Vagina (tissue), 2 donors: ENCODE measurements at regions not wholly inside any gene's neighbourhood (a gene's known extent, or its start where the extent isn't known, plus 50 kb on each side); places are given as distances from the start of the nearest gene placed in this dataset.

Experiments used
- DNase-seq, 2 donors: peaks; one replicate each; pipeline ENCODE4 v3.0.0-alpha.2; 2017; ENCODE audit errors: extremely low spot score in 2 of 2
- H3K27ac ChIP-seq: fragments of 200-600 bp; sonication (generic); one replicate; pipeline ENCODE4 v1.5.1; 2019
- H3K27me3 ChIP-seq: fragments of 200-600 bp; sonication (generic); one replicate; pipeline ENCODE4 v1.5.1; 2019
- H3K36me3 ChIP-seq, 2 donors: fragments of 200-600 bp; sonication (generic); one replicate each; pipeline ENCODE4 v1.5.1; 2017 to 2019
- H3K4me1 ChIP-seq: fragments of 200-600 bp; sonication (generic); one replicate; pipeline ENCODE4 v1.5.1; 2019
- H3K4me3 ChIP-seq, 2 donors: fragments of 200-600 bp; sonication (generic); 1 replicate in 1 of 2; 2 replicates in 1 of 2; pipeline ENCODE4 v1.5.1; 2016 to 2019
- H3K9me3 ChIP-seq: fragments of 200-600 bp; sonication (generic); one replicate; pipeline ENCODE4 v1.5.1; 2019
- CTCF ChIP-seq, 3 experiments: fragments of 450-650 bp in 2 of 3; fragments of 200-600 bp in 1 of 3; sonication (generic) in 1 of 3; IDR thresholded peaks; one replicate each; pipeline ENCODE4 v1.5.1; 2017 to 2019; ENCODE audit warnings: antibody characterized with exemption in 3 of 3, mild to moderate bottlenecking in 2 of 3, moderate library complexity in 2 of 3
- POLR2A ChIP-seq, 2 donors: fragments of 450-650 bp; IDR thresholded peaks; one replicate each; pipeline ENCODE4 v1.6.1; 2017; ENCODE audit warnings: antibody characterized with exemption in 2 of 2, mild to moderate bottlenecking in 2 of 2, moderate library complexity in 2 of 2
- POLR2AphosphoS5 ChIP-seq, 2 donors: sonication (generic); formaldehyde crosslinking; IDR thresholded peaks; one replicate each; pipeline ENCODE4 v1.9.0; 2017; ENCODE audit warnings: antibody characterized with exemption in 2 of 2, mild to moderate bottlenecking in 2 of 2, low read depth in 1 of 2; ENCODE audit not compliant: insufficient read depth in 1 of 2
- intact Hi-C: fragments of 100-400 bp; cut with DNase I; formaldehyde crosslinking; loops from one replicate; pipeline ENCODE4 v1.15.1; 2023

GRCh38 chr22:47486569-47487312 lies 724.3 kb downstream of the TBC1D22A start:
- H3K36me3 ChIP-seq = no peaks in the 10 kb centered on the region
- no peak overlapping the region for H3K27ac ChIP-seq
- TF ChIP-seq POLR2A (IDR thresholded peaks at IDR 0.05) (no peak), CTCF (IDR thresholded peaks at IDR 0.05) (no peak), POLR2AphosphoS5 (IDR thresholded peaks at IDR 0.05; ENCODE audit: insufficient read depth in 1 of 2, low read depth in 1 of 2) (no peak)
- H3K9me3 ChIP-seq = no peaks in the 10 kb centered on the region
- H3K4me3 ChIP-seq = no peak overlapping the region
- intact Hi-C loops = no loop called here
- no peaks in the 10 kb centered on the region for H3K4me1 ChIP-seq
- no peaks in the 10 kb centered on the region for H3K27me3 ChIP-seq
- no peak for DNase-seq

DNA sequence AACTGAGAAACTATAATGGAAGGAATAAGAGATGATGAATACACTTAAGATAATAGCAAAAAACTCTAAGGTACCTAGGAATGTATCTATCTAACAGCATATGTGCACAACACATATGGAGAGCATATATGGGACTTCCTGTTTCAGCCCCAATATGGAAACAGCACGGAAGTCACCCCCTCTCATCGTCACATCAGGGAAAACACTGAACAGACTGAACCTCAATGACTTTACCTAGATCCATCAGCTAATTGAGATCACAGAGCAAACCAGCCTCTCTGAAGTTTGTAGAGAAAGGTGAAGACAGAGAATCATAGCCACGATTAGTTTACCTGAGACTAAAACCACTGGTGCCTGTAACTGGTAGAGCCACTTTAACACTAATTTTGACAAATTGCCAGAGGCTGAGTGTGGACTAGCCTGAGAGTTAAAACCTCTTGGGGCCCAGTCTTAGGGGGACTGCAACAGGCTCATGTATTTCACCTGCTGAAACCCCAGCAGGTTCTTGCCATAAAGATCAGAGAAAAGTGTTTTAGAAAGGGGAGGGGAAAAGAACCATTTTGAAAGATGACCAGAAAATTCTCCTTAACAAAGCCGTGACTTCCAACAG lies 722.6 kb downstream of the TBC1D22A start:
- H3K4me3 ChIP-seq = no peak overlapping the region
- DNase-seq = no peak
- no peaks in the 10 kb centered on the region for H3K27me3 ChIP-seq
- intact Hi-C loops = no loop called here
- no peaks in the 10 kb centered on the region for H3K9me3 ChIP-seq
- no peaks in the 10 kb centered on the region for H3K4me1 ChIP-seq
- no peak for TF ChIP-seq POLR2A (IDR thresholded peaks at IDR 0.05)
- no peak for TF ChIP-seq POLR2AphosphoS5 (IDR thresholded peaks at IDR 0.05; ENCODE audit: insufficient read depth in 1 of 2, low read depth in 1 of 2)
- TF ChIP-seq CTCF (IDR thresholded peaks at IDR 0.05) = no peak
- H3K27ac ChIP-seq = no peak overlapping the region
- H3K36me3 ChIP-seq = no peaks in the 10 kb centered on the region

DNA sequence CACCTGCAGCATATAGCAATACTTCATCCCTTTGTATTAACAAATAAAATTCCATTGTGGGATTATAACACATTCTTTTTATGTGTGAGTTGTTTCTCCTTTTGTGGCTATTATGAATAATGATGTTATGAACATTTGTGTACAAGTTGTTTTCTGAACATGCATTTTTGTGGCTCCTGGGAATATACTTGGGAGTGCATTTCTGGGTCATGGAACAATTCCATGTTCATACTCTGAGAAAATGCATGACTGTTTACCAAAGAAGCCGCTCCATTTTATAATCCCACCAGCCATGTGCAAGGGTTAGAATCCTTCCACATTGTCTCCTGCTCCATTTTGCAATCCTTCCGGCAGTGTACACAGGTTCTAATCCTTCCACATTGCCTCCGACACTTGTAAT lies 713.8 kb downstream of the TBC1D22A start:
- no peaks in the 10 kb centered on the region for H3K27me3 ChIP-seq
- peaks cover 10% of the 10 kb centered on the region for H3K4me1 ChIP-seq
- no peak overlapping the region for H3K4me3 ChIP-seq
- H3K36me3 ChIP-seq = no peaks in the 10 kb centered on the region
- TF ChIP-seq CTCF (IDR thresholded peaks at IDR 0.05) (no peak), POLR2AphosphoS5 (IDR thresholded peaks at IDR 0.05; ENCODE audit: insufficient read depth in 1 of 2, low read depth in 1 of 2) (no peak), POLR2A (IDR thresholded peaks at IDR 0.05) (no peak)
- intact Hi-C loops = no loop called here
- DNase-seq = no peak
- no peak overlapping the region for H3K27ac ChIP-seq
- no peaks in the 10 kb centered on the region for H3K9me3 ChIP-seq

DNA sequence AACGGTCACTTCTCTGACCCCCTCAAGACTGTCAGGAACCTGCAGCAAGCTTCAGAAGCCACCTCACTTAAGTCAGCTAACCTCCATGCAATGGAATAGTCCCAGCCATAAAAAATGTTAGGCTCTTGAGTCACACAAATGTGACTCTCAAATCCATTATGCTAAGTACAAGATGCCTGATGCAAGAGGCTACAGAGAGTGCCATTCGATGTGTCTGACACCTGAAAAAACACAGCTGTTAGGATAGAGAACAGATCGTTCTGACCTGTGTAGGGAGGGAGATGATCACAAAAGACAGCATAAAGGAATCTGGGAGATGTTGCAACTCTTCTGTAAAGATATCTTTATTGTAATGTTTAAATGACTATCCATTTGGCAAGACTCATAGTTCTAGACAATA lies 712.4 kb downstream of the TBC1D22A start:
- intact Hi-C loops = no loop called here
- no peaks in the 10 kb centered on the region for H3K36me3 ChIP-seq
- H3K27me3 ChIP-seq = no peaks in the 10 kb centered on the region
- H3K4me3 ChIP-seq = no peak overlapping the region
- TF ChIP-seq CTCF (IDR thresholded peaks at IDR 0.05) (no peak), POLR2A (IDR thresholded peaks at IDR 0.05) (no peak), POLR2AphosphoS5 (IDR thresholded peaks at IDR 0.05; ENCODE audit: insufficient read depth in 1 of 2, low read depth in 1 of 2) (peak in 1 of 2 donors; percentile 62)
- no peaks in the 10 kb centered on the region for H3K9me3 ChIP-seq
- no peak overlapping the region for H3K27ac ChIP-seq
- no peak for DNase-seq
- H3K4me1 ChIP-seq = peaks cover 10% of the 10 kb centered on the region

DNA sequence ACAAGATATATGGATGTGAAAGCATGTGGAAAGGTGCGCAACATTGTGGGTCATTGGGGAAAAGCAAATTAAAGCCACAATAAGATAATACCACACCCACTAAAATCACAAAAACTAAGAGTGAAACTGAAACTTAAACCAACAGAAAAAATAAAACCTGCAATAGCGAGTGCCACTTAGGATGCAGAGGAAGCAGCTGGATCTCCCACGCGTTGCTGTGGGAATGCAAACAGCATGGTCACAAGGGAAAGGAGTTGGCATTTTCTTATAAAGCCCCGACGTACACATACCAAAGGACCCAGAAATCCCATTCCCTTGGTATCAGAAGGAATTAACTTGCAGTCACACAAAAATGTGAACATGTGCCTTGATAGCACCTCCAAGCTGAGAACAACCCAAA lies 712.0 kb downstream of the TBC1D22A start:
- H3K27ac ChIP-seq = no peak overlapping the region
- DNase-seq = no peak
- no peak overlapping the region for H3K4me3 ChIP-seq

More for the DNA sequence above, 712.0 kb downstream of the TBC1D22A start:
- Histone ChIP-seq H3K27me3 (no peaks in the 10 kb centered on the region), H3K36me3 (no peaks in the 10 kb centered on the region), H3K9me3 (no peaks in the 10 kb centered on the region), H3K4me1 (peaks cover 10% of the 10 kb centered on the region)
- intact Hi-C loops = no loop called here
- TF ChIP-seq POLR2A (IDR thresholded peaks at IDR 0.05) (no peak), CTCF (IDR thresholded peaks at IDR 0.05) (no peak), POLR2AphosphoS5 (IDR thresholded peaks at IDR 0.05; ENCODE audit: insufficient read depth in 1 of 2, low read depth in 1 of 2) (no peak)
